Parathyroid adenoma (tissue), 2 donors: ENCODE measurements at regions not wholly inside any gene's neighbourhood (a gene's known extent, or its start where the extent isn't known, plus 50 kb on each side); places are given as distances from the start of the nearest gene placed in this dataset.
A peak's percentile ranks its signal among the peaks of the same experiment; 100 is the strongest.

Experiments
- H2AFZ ChIP-seq: fragments of 300-600 bp; sonication (generic); one replicate; pipeline ENCODE4 v1.7.0; 2017; ENCODE audit warnings: antibody characterized with exemption, mild to moderate bottlenecking
- H3K27ac ChIP-seq: fragments of 300-600 bp; sonication (generic); one replicate; pipeline ENCODE4 v1.7.0; 2017
- H3K27me3 ChIP-seq: fragments of 300-600 bp; sonication (generic); one replicate; pipeline ENCODE4 v1.7.0; 2017; ENCODE audit warnings: low read length; ENCODE audit not compliant: control insufficient read depth, insufficient read depth
- H3K36me3 ChIP-seq: fragments of 300-600 bp; sonication (generic); one replicate; pipeline ENCODE4 v1.7.0; 2017; ENCODE audit warnings: low read length; ENCODE audit not compliant: control insufficient read depth, insufficient read depth
- H3K4me1 ChIP-seq: fragments of 300-600 bp; sonication (generic); one replicate; pipeline ENCODE4 v1.7.0; 2017; ENCODE audit warnings: control low read depth
- H3K4me2 ChIP-seq: fragments of 300-600 bp; sonication (generic); one replicate; pipeline ENCODE4 v1.7.0; 2017; ENCODE audit warnings: low read length
- H3K4me3 ChIP-seq: fragments of 300-600 bp; sonication (generic); one replicate; pipeline ENCODE4 v1.7.0; 2017; ENCODE audit warnings: low read depth, low read length
- H3K79me2 ChIP-seq: fragments of 300-600 bp; sonication (generic); one replicate; pipeline ENCODE4 v1.7.0; 2017; ENCODE audit warnings: control low read depth
- H3K9ac ChIP-seq: fragments of 300-600 bp; sonication (generic); one replicate; pipeline ENCODE4 v1.7.0; 2017; ENCODE audit warnings: mild to moderate bottlenecking
- H3K9me3 ChIP-seq: fragments of 300-600 bp; sonication (generic); one replicate; pipeline ENCODE4 v1.7.0; 2017; ENCODE audit warnings: low read length; ENCODE audit not compliant: control insufficient read depth
- CTCF ChIP-seq: fragments of 300-600 bp; sonication (generic); IDR thresholded peaks from one replicate; pipeline ENCODE4 v1.7.0; 2017; ENCODE audit warnings: antibody characterized with exemption, mild to moderate bottlenecking
- donor health status: primary hyperparathyroidism.

- H2AFZ ChIP-seq: no peak overlapping the region
- no peaks in the 10 kb centered on the region for H3K9me3 ChIP-seq
- H3K27me3 ChIP-seq: no peaks in the 10 kb centered on the region
- no peak for TF ChIP-seq CTCF
- H3K9ac ChIP-seq: no peak overlapping the region
- no peak overlapping the region for H3K4me2 ChIP-seq
- no peak overlapping the region for H3K4me3 ChIP-seq
- H3K4me1 ChIP-seq: no peaks in the 10 kb centered on the region
- H3K36me3 ChIP-seq: no peaks in the 10 kb centered on the region
- H3K79me2 ChIP-seq: no peaks in the 10 kb centered on the region
- no peak overlapping the region for H3K27ac ChIP-seq
These were observed 191.4 kb upstream of the LRIG1 start for GRCh38 chr3:66692042-66692765.

DNA sequence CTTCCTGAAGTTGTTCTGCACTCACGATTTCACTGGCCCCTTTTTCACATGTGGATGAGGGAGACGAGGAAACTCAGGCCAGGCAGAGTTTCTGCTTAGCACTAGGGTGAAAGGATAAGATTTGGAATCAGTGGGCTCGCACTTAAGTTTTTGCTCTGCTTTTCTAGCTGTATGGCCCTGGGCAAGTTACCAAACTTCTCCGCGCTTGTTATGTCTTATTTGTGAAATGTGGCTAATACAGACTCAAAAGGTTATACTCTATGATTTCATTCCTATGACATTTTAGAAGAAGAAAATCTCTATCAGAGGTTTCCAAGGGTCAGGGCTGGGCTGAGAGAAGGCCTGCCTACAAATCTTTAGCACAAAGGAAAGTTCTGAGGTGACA lies 191.9 kb upstream of the LRIG1 start:
- no peak overlapping the region for H2AFZ ChIP-seq
- H3K27ac ChIP-seq: no peak overlapping the region
- H3K4me3 ChIP-seq: no peak overlapping the region
- TF ChIP-seq CTCF: no peak
- H3K9ac ChIP-seq: no peak overlapping the region
- H3K27me3 ChIP-seq: no peaks in the 10 kb centered on the region
- no peak overlapping the region for H3K4me2 ChIP-seq
- H3K4me1 ChIP-seq: no peaks in the 10 kb centered on the region
- no peaks in the 10 kb centered on the region for H3K79me2 ChIP-seq
- H3K9me3 ChIP-seq: no peaks in the 10 kb centered on the region
- H3K36me3 ChIP-seq: no peaks in the 10 kb centered on the region

- peak overlapping the region; percentile 34 for H2AFZ ChIP-seq
- no peak overlapping the region for H3K27ac ChIP-seq
- no peaks in the 10 kb centered on the region for H3K36me3 ChIP-seq
- H3K9me3 ChIP-seq: no peaks in the 10 kb centered on the region
- H3K79me2 ChIP-seq: no peaks in the 10 kb centered on the region
- no peak overlapping the region for H3K9ac ChIP-seq
- H3K4me1 ChIP-seq: no peaks in the 10 kb centered on the region
- H3K4me3 ChIP-seq: no peak overlapping the region
- TF ChIP-seq CTCF: no peak
- H3K27me3 ChIP-seq: no peaks in the 10 kb centered on the region
- no peak overlapping the region for H3K4me2 ChIP-seq
These were observed 192.7 kb upstream of the LRIG1 start for GRCh38 chr3:66693461-66694031.

- Histone ChIP-seq H3K27ac (no peak overlapping the region), H3K4me2 (no peak overlapping the region), H3K4me3 (no peak overlapping the region), H2AFZ (no peak overlapping the region), H3K36me3 (no peaks in the 10 kb centered on the region), H3K9ac (no peak overlapping the region), H3K9me3 (no peaks in the 10 kb centered on the region), H3K4me1 (no peaks in the 10 kb centered on the region), H3K27me3 (no peaks in the 10 kb centered on the region), H3K79me2 (no peaks in the 10 kb centered on the region)
- TF ChIP-seq CTCF: no peak
These were observed 201.3 kb upstream of the LRIG1 start for GRCh38 chr3:66702126-66702525.

- no peaks in the 10 kb centered on the region for H3K9me3 ChIP-seq
- H3K9ac ChIP-seq: no peak overlapping the region
- no peaks in the 10 kb centered on the region for H3K27me3 ChIP-seq
- no peaks in the 10 kb centered on the region for H3K79me2 ChIP-seq
- H3K4me2 ChIP-seq: no peak overlapping the region
- no peaks in the 10 kb centered on the region for H3K4me1 ChIP-seq
- no peaks in the 10 kb centered on the region for H3K36me3 ChIP-seq
- no peak overlapping the region for H3K27ac ChIP-seq
- H3K4me3 ChIP-seq: no peak overlapping the region
- H2AFZ ChIP-seq: no peak overlapping the region
- TF ChIP-seq CTCF: no peak
These were observed 202.7 kb upstream of the LRIG1 start for GRCh38 chr3:66703501-66703900.
